ENCODE measurements at regions not wholly inside any gene's neighbourhood (a gene's known extent, or its start where the extent isn't known, plus 50 kb on each side); places are given as distances from the start of the nearest gene placed in this dataset.

DNA sequence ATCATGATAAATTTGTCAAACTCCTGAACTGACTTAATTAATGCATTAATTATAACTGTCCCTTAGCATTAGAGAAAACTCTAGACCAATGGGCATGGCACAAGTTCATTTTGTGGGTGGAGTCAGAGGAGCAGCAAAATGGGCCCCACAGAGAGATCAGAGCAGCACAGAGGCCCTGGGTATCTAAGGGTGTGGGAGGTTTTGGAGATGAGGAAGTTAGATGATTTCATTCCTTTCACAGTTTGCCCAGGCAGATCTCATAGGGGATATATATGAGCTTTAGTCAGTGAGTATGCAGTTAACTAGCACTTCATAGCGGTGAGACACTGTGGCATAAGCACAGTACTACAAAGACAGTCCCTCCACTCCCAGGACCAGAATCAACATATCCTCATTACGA is 117.3 kb downstream of the MAB21L3 start:
- CTCF ChIA-PET = no interaction called here
- no peak overlapping the region for H3K4me3 ChIP-seq (ENCODE audit: low read depth, low read length)
- no peak for DNase-seq (ENCODE audit: low read depth, low spot score)
- POLR2A ChIA-PET = no interaction called here
- TF ChIP-seq, protein P1, sequence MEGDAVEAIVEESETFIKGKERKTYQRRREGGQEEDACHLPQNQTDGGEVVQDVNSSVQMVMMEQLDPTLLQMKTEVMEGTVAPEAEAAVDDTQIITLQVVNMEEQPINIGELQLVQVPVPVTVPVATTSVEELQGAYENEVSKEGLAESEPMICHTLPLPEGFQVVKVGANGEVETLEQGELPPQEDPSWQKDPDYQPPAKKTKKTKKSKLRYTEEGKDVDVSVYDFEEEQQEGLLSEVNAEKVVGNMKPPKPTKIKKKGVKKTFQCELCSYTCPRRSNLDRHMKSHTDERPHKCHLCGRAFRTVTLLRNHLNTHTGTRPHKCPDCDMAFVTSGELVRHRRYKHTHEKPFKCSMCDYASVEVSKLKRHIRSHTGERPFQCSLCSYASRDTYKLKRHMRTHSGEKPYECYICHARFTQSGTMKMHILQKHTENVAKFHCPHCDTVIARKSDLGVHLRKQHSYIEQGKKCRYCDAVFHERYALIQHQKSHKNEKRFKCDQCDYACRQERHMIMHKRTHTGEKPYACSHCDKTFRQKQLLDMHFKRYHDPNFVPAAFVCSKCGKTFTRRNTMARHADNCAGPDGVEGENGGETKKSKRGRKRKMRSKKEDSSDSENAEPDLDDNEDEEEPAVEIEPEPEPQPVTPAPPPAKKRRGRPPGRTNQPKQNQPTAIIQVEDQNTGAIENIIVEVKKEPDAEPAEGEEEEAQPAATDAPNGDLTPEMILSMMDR (IDR thresholded peaks at IDR 0.05; ENCODE audit: insufficient read depth, low read length, missing control alignments) = no peak

DNA sequence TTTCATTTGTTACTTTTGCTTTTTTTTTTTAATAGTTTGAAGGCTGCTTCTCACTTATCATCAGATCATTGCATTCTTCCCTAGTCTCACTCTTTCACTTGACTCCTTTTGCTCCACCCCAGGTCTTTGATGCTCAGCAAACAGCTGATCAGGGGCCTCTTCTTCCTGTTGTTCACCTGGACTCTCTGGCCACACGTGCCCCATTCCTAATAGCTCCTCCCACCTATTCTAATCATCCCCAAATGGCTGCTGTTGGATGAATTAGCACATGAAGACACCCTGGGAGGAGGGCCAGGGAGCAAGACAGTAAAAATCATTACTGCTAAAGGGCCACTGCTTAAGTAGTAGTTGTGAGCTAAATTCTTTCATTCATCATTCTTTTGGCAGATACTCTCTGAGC is 119.5 kb downstream of the MAB21L3 start:
- H3K4me3 ChIP-seq (ENCODE audit: low read depth, low read length) = no peak overlapping the region
- CTCF ChIA-PET = no interaction called here
- TF ChIP-seq, protein P1 (IDR thresholded peaks at IDR 0.05; ENCODE audit: insufficient read depth, low read length, missing control alignments) = no peak
- DNase-seq (ENCODE audit: low read depth, low spot score) = no peak
- POLR2A ChIA-PET = no interaction called here

DNA sequence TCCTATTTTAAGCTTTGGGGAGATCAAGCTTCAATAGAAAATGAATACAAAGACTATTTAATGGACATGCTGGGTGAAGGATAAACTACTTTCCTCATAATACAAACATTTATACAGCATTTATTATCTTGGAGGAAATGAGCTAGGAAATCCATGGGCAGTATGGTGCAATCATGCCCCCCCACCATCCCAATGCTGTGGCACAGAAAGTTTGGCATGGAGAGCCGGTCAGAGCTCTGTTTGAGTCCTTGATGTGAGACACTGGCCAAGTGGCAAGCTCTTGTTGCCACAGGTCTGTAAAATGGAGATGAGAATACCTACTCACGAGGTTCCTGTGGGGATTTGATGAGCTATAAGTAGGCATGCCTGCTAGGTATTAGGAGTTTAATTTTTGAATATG is 120.6 kb downstream of the MAB21L3 start:
- DNase-seq (ENCODE audit: low read depth, low spot score) = no peak
- H3K4me3 ChIP-seq (ENCODE audit: low read depth, low read length) = no peak overlapping the region
- ChIA-PET CTCF (no interaction called here), POLR2A (no interaction called here)
- TF ChIP-seq, protein P1 (IDR thresholded peaks at IDR 0.05; ENCODE audit: insufficient read depth, low read length, missing control alignments) = no peak

DNA sequence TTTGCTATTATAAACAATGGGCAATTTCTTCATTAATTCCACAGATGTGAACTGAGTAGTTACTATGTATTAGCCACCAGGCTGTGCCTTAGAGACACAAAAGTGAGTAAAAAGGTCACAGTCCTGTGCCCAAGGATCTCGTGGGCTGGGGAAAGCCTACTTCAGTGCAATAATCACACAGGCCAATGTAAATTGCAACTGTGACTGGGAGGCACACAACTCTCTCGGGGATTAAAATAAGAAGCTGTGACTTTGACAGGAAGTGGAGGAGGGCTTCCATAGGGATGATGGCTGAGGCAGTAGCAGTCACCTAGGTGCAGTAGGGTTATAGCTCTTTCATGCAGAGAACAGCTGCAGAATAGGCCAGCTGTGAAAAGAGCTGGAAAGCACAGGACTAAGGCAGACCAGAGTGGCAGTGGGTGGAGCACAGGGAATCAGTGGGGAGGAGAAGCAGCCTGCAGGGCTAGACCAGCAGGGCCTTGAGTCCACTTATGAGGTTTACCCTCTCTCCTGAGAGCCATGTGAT is 121.9 kb downstream of the MAB21L3 start:
- CTCF ChIA-PET = no interaction called here
- no peak overlapping the region for H3K4me3 ChIP-seq (ENCODE audit: low read depth, low read length)
- TF ChIP-seq, protein P1 (IDR thresholded peaks at IDR 0.05; ENCODE audit: insufficient read depth, low read length, missing control alignments) = no peak
- POLR2A ChIA-PET = no interaction called here
- DNase-seq (ENCODE audit: low read depth, low spot score) = no peak

DNA sequence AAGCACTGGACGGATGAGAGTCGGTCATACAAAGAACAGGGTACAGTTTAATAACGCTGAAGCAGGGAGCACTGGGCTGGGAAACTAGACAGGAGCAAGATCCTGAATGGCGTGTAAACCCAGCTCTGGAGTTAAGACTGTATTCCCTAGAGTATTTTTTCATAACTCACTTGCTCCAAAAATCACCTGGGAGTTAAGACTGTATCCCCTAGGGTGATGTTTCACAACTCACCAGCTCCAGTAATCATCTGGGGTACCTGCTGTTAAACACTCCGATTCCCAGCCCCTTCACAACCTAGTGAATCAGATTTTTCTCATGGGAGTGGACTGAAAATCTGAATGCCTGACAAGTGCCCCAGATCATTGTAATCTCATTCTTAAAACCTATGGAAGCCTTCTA is 123.2 kb downstream of the MAB21L3 start:
- TF ChIP-seq, protein P1 (IDR thresholded peaks at IDR 0.05; ENCODE audit: insufficient read depth, low read length, missing control alignments) = no peak
- ChIA-PET CTCF (no interaction called here), POLR2A (no interaction called here)
- DNase-seq (ENCODE audit: low read depth, low spot score) = no peak
- H3K4me3 ChIP-seq (ENCODE audit: low read depth, low read length) = no peak overlapping the region

DNA sequence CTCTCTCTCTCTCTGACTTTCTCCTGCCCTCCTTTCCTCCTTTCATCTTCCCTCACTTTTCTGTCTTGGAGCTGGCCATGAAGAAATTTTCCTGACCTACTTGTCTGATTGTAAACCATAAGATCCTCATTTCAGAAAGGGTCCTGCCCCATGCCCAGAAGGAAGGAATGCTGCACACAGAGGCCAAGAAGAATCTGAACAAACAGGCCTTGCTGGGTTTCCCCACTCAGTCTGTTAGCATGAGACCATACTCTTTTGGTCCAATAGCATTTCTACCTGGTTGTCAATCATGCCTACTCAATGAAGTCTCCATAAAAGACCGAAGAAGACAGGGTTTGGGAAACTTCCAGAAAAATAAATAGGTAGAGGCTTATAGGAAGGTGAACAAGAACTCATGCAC is 128.7 kb downstream of the MAB21L3 start:
- ChIA-PET CTCF (no interaction called here), POLR2A (no interaction called here)
- DNase-seq (ENCODE audit: low read depth, low spot score) = no peak
- TF ChIP-seq, protein P1 (IDR thresholded peaks at IDR 0.05; ENCODE audit: insufficient read depth, low read length, missing control alignments) = no peak
- H3K4me3 ChIP-seq (ENCODE audit: low read depth, low read length) = no peak overlapping the region
